Nephron (organoid): ENCODE measurements at regions not wholly inside any gene's neighbourhood (a gene's known extent, or its start where the extent isn't known, plus 50 kb on each side); places are given as distances from the start of the nearest gene placed in this dataset.

Source experiments
- H3K27ac Mint-ChIP-seq, 3 experiments: 2 replicates each; pipeline ENCODE4 v1.8.0; 2020; ENCODE audit warnings: mixed read lengths in 3 of 3, mild to moderate bottlenecking in 2 of 3, moderate library complexity in 1 of 3
- H3K27me3 Mint-ChIP-seq: 2 replicates; pipeline ENCODE4 v1.8.0; 2021; ENCODE audit warnings: low read depth, mild to moderate bottlenecking, moderate library complexity, mixed read lengths
- H3K36me3 Mint-ChIP-seq: 2 replicates; pipeline ENCODE4 v1.8.0; 2020; ENCODE audit warnings: low read depth, mixed read lengths
- H3K4me1 Mint-ChIP-seq: 2 replicates; pipeline ENCODE4 v1.8.0; 2020; ENCODE audit warnings: mixed read lengths
- H3K4me3 Mint-ChIP-seq, 3 experiments: 2 replicates each; pipeline ENCODE4 v1.8.0; 2020; ENCODE audit warnings: mild to moderate bottlenecking in 3 of 3, mixed read lengths in 3 of 3, moderate library complexity in 2 of 3
- H3K9me3 Mint-ChIP-seq: 2 replicates; pipeline ENCODE4 v1.8.0; 2020; ENCODE audit warnings: mixed read lengths
- CTCF ChIP-seq, 3 experiments: fragments of 200-600 bp; sonication (generic); IDR thresholded peaks; one replicate each; pipeline ENCODE4 v1.5.0; 2021; ENCODE audit warnings: antibody characterized with exemption in 3 of 3; ENCODE audit not compliant: unreplicated experiment in 3 of 3

GRCh38 chr10:60494774-60495173 lies 105.1 kb upstream of the ANK3 start:
- peaks cover 15% of the 10 kb centered on the region for H3K4me1 Mint-ChIP-seq
- no peak for TF ChIP-seq CTCF (IDR thresholded peaks at IDR 0.05; ENCODE audit: unreplicated experiment in 3 of 3)
- no peak overlapping the region for H3K27ac Mint-ChIP-seq
- no peaks in the 10 kb centered on the region for H3K9me3 Mint-ChIP-seq
- H3K4me3 Mint-ChIP-seq: no peak overlapping the region
- H3K36me3 Mint-ChIP-seq: no peaks in the 10 kb centered on the region
- no peaks in the 10 kb centered on the region for H3K27me3 Mint-ChIP-seq

DNA sequence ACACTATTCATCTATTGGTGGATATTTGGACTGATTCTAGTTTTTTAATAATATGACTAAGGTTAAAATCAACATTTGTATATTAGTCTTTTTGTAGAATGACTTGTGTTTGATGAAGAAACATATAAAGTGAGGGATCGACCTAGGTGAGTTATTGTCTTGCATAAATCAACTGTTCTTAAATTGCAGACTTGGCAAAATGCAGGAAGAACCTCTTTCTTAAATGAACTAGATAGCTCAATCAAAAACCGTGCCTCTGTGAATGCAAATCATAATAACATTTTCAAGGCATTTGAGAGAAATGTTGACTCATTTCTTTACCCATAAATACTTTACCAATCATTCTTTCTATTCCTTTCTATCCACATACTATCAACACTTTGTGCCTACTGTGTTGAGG lies 101.5 kb upstream of the ANK3 start:
- H3K9me3 Mint-ChIP-seq: no peaks in the 10 kb centered on the region
- TF ChIP-seq CTCF (IDR thresholded peaks at IDR 0.05; ENCODE audit: unreplicated experiment in 3 of 3): no peak
- H3K27me3 Mint-ChIP-seq: no peaks in the 10 kb centered on the region
- peaks cover 5% of the 10 kb centered on the region for H3K4me1 Mint-ChIP-seq
- no peak overlapping the region for H3K27ac Mint-ChIP-seq
- no peaks in the 10 kb centered on the region for H3K36me3 Mint-ChIP-seq
- H3K4me3 Mint-ChIP-seq: no peak overlapping the region

GRCh38 chr10:60490013-60490412 lies 100.3 kb upstream of the ANK3 start:
- Mint-ChIP-seq H3K27me3 (no peaks in the 10 kb centered on the region), H3K4me3 (no peak overlapping the region), H3K27ac (peak overlapping the region in 1 of 3 experiments; percentile 18), H3K4me1 (peaks cover 5% of the 10 kb centered on the region), H3K36me3 (no peaks in the 10 kb centered on the region), H3K9me3 (no peaks in the 10 kb centered on the region)
- no peak for TF ChIP-seq CTCF (IDR thresholded peaks at IDR 0.05; ENCODE audit: unreplicated experiment in 3 of 3)

GRCh38 chr10:60488111-60488669 lies 98.5 kb upstream of the ANK3 start:
- Mint-ChIP-seq H3K27me3 (no peaks in the 10 kb centered on the region), H3K27ac (no peak overlapping the region), H3K4me1 (peaks cover 5% of the 10 kb centered on the region), H3K36me3 (no peaks in the 10 kb centered on the region), H3K4me3 (no peak overlapping the region), H3K9me3 (no peaks in the 10 kb centered on the region)
- TF ChIP-seq CTCF (IDR thresholded peaks at IDR 0.05; ENCODE audit: unreplicated experiment in 3 of 3): no peak

DNA sequence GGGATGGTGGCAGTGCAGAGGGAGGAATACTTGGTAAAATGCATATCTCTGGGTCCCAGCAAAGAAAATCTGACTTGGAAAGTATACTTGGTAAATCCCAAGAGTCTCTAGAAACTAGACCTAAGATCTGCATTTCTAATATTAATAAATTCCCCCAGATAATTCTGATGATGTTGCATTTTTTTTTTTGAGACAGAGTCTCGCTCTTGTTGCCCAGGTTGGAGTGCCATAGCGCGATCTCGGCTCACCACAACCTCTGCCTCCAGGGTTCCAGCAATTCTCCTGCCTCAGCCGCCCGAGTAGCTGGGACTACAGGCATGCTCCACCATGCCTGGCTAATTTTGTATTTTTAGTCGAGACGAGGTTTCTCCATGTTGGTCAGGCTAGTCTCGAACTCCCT lies 97.9 kb upstream of the ANK3 start:
- Mint-ChIP-seq H3K36me3 (no peaks in the 10 kb centered on the region), H3K27me3 (no peaks in the 10 kb centered on the region), H3K4me1 (peaks cover 5% of the 10 kb centered on the region), H3K27ac (no peak overlapping the region), H3K9me3 (no peaks in the 10 kb centered on the region), H3K4me3 (no peak overlapping the region)
- TF ChIP-seq CTCF (IDR thresholded peaks at IDR 0.05; ENCODE audit: unreplicated experiment in 3 of 3): no peak

DNA sequence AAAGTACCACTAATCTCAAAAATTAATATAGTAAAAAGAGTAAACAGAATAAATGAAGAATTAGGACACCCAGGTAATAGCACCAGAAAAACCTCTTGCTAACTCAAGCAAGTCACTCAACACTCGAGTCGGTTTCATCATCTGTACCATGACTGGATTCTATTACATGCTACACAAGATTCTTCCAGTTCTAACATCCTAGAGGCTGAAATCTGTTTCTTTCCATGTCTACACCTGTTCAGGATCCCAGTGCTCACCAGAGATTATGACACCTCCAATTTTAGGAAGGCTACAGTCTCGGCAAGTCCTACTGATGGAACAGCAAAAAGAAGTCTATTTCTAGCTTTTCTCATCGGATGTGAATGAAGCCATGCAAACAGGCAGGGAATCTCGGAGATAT lies 95.3 kb upstream of the ANK3 start:
- Mint-ChIP-seq H3K36me3 (no peaks in the 10 kb centered on the region), H3K9me3 (no peaks in the 10 kb centered on the region), H3K27ac (no peak overlapping the region), H3K4me1 (peaks cover 20% of the 10 kb centered on the region), H3K4me3 (no peak overlapping the region), H3K27me3 (no peaks in the 10 kb centered on the region)
- no peak for TF ChIP-seq CTCF (IDR thresholded peaks at IDR 0.05; ENCODE audit: unreplicated experiment in 3 of 3)
